Uterus (tissue), 3 donors: ENCODE measurements at regions not wholly inside any gene's neighbourhood (a gene's known extent, or its start where the extent isn't known, plus 50 kb on each side); places are given as distances from the start of the nearest gene placed in this dataset.

Source experiments
- DNase-seq, 2 donors: peaks; one replicate each; pipeline ENCODE4 v3.0.0-alpha.2; 2019 to 2020
- H3K27ac ChIP-seq, 2 donors: fragments of 200-600 bp; sonication (generic); 1 replicate in 1 of 2; 2 replicates in 1 of 2; pipeline ENCODE4 v1.5.1; 2016 to 2018
- H3K27me3 ChIP-seq, 2 donors: fragments of 200-600 bp; sonication (generic); one replicate each; pipeline ENCODE4 v1.5.1; 2018 to 2019; ENCODE audit warnings: control low read depth in 1 of 2
- H3K36me3 ChIP-seq, 2 donors: fragments of 200-600 bp; sonication (generic); one replicate each; pipeline ENCODE4 v1.5.1; 2019; ENCODE audit warnings: control low read depth in 1 of 2
- H3K4me1 ChIP-seq, 2 donors: fragments of 200-600 bp; sonication (generic); one replicate each; pipeline ENCODE4 v1.5.1; 2018 to 2019; ENCODE audit warnings: control low read depth in 1 of 2
- H3K4me3 ChIP-seq, 2 donors: fragments of 200-600 bp; sonication (generic); 1 replicate in 1 of 2; 2 replicates in 1 of 2; pipeline ENCODE4 v1.5.1; 2018 to 2019; ENCODE audit warnings: mild to moderate bottlenecking in 1 of 2
- H3K9me3 ChIP-seq, 2 donors: fragments of 200-600 bp; sonication (generic); one replicate each; pipeline ENCODE4 v1.5.1; 2019; ENCODE audit warnings: control low read depth in 1 of 2
- POLR2A ChIP-seq, 2 donors: fragments of 450-650 bp; IDR thresholded peaks; one replicate each; pipeline ENCODE4 v1.6.1; 2016; ENCODE audit warnings: antibody characterized with exemption in 2 of 2, mild to moderate bottlenecking in 1 of 2, moderate library complexity in 1 of 2
- intact Hi-C: fragments of 100-400 bp; cut with DNase I; formaldehyde crosslinking; loops from one replicate; pipeline ENCODE4 v1.15.1; 2023; ENCODE audit warnings: low total_unique reads
- TF ChIP-seq, protein P1 (sequence below), 4 experiments: fragments of 200-600 bp in 2 of 4; fragments of 450-650 bp in 2 of 4; sonication (generic) in 2 of 4; IDR thresholded peaks; one replicate each; pipeline ENCODE4 v1.5.1; 2016 to 2019; ENCODE audit warnings: antibody characterized with exemption in 4 of 4, mild to moderate bottlenecking in 2 of 4, moderate library complexity in 1 of 4
- donor health status: DM: yes; HTN: yes; CAD: no.

DNA sequence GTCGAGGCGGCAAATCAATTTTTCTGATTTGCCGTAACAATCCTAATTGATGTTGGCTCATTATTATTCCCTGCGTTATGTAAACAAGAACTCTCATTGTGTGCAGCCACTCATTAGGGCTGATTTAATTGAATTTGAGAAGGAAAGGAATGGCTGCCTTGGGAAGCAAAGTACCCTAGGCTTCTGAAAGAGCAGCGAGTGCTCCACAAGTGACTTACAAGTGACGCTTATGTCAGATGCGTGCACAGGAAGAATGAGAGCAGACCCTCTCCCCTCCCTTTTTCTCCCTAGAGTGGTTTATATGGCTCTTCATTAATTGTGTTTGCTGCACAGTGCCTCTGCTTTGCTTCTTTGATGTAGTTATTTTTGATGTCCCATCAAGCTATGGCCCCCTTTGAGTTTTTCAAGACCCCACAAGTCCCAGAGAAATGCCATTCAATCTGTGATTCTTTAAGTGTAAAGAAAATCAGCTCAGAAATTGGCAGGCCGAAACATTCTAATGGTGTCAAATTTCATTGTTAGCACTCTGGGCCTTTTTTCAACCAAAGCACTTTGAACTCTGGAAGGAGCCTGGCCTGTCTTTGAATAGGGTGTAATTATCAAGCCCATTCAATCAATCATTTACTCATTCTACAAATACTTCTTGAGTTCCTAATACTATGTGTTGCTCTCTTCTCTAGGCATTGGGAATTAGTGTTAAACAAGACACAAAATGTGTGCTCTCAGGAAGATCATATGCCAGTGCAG lies 86.8 kb upstream of the VAV3 start:
- no peak for DNase-seq
- Histone ChIP-seq H3K27ac (no peak overlapping the region), H3K4me1 (no peaks in the 10 kb centered on the region), H3K27me3 (no peaks in the 10 kb centered on the region), H3K9me3 (no peaks in the 10 kb centered on the region), H3K4me3 (no peak overlapping the region), H3K36me3 (no peaks in the 10 kb centered on the region)
- TF ChIP-seq POLR2A (IDR thresholded peaks at IDR 0.05), result no peak
- TF ChIP-seq, protein P1, sequence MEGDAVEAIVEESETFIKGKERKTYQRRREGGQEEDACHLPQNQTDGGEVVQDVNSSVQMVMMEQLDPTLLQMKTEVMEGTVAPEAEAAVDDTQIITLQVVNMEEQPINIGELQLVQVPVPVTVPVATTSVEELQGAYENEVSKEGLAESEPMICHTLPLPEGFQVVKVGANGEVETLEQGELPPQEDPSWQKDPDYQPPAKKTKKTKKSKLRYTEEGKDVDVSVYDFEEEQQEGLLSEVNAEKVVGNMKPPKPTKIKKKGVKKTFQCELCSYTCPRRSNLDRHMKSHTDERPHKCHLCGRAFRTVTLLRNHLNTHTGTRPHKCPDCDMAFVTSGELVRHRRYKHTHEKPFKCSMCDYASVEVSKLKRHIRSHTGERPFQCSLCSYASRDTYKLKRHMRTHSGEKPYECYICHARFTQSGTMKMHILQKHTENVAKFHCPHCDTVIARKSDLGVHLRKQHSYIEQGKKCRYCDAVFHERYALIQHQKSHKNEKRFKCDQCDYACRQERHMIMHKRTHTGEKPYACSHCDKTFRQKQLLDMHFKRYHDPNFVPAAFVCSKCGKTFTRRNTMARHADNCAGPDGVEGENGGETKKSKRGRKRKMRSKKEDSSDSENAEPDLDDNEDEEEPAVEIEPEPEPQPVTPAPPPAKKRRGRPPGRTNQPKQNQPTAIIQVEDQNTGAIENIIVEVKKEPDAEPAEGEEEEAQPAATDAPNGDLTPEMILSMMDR (IDR thresholded peaks at IDR 0.05), result no peak
- intact Hi-C loops, result no loop called here

DNA sequence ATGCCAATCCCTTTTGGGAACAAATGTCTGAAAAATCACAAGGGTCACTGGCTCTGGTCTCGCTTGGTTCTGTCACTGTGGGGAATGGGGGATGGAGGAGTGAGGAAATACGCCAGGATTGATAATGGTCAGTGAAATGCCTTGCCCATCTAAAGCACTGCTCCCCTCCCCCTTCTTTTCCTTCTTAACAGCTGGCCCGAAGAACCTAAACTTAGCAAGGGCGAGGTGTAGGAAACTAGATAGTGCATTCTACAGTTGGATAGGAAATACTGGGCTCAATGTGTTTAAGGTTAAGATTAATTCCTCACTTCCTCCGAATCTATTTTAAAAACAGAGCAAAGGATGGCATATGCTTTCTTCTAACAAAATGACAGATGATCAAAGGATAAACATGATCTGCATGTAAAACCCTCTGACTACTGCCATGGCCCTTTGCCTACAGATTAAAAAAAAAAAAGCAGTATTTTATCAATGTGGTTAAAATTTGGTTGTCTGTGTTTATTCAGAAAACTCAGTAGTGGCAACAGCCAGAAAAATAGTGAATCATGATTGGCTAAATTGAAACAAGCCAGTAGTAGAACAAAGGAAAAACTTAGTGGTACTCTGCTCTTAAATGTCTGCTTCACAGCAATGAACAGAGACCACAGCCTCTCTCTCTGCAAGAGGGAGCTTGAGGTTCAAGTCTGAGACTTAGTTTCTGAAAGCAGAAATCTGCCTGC lies 86.1 kb upstream of the VAV3 start:
- no peaks in the 10 kb centered on the region for H3K36me3 ChIP-seq
- intact Hi-C loops, result no loop called here
- no peak overlapping the region for H3K27ac ChIP-seq
- H3K9me3 ChIP-seq, result no peaks in the 10 kb centered on the region
- no peak overlapping the region for H3K4me3 ChIP-seq
- no peaks in the 10 kb centered on the region for H3K4me1 ChIP-seq
- no peak for DNase-seq
- no peak for TF ChIP-seq POLR2A (IDR thresholded peaks at IDR 0.05)
- TF ChIP-seq, protein P1 (IDR thresholded peaks at IDR 0.05), result no peak
- no peaks in the 10 kb centered on the region for H3K27me3 ChIP-seq

DNA sequence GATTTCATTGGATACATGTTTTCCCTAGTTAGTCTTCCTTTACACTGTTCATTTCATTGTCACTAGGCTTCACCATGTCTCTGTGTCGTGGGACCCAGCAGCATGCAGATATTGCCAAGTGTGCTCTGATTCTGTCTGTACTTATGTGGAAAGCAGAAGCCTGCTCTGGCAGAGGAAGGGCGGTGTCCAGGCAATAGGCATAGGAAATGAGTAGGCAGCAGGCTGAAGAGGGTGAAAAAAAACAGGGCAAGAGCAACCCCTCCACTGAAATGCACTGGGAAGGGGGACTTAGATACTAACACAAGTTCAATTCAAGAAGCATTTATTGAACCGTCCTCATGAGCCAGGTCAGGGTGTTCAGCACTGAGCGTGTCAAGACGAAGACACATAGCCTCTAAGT lies 85.2 kb upstream of the VAV3 start:
- Histone ChIP-seq H3K9me3 (no peaks in the 10 kb centered on the region), H3K36me3 (no peaks in the 10 kb centered on the region), H3K27me3 (no peaks in the 10 kb centered on the region), H3K4me1 (no peaks in the 10 kb centered on the region), H3K27ac (no peak overlapping the region), H3K4me3 (no peak overlapping the region)
- TF ChIP-seq, protein P1 (IDR thresholded peaks at IDR 0.05), result no peak
- TF ChIP-seq POLR2A (IDR thresholded peaks at IDR 0.05), result no peak
- DNase-seq, result no peak
- intact Hi-C loops, result no loop called here

GRCh38 chr1:108049178-108049819 lies 84.3 kb upstream of the VAV3 start:
- H3K9me3 ChIP-seq, result no peaks in the 10 kb centered on the region
- no peak for TF ChIP-seq POLR2A (IDR thresholded peaks at IDR 0.05)
- TF ChIP-seq, protein P1 (IDR thresholded peaks at IDR 0.05), result peak in 1 of 4 experiments; percentile 16
- H3K4me3 ChIP-seq, result no peak overlapping the region
- H3K36me3 ChIP-seq, result no peaks in the 10 kb centered on the region
- no peaks in the 10 kb centered on the region for H3K27me3 ChIP-seq
- H3K4me1 ChIP-seq, result no peaks in the 10 kb centered on the region
- intact Hi-C loops, result no loop called here
- no peak for DNase-seq
- no peak overlapping the region for H3K27ac ChIP-seq
